NCI-H2227 (cell line): ENCODE measurements at regions not wholly inside any gene's neighbourhood (a gene's known extent, or its start where the extent isn't known, plus 50 kb on each side); places are given as distances from the start of the nearest gene placed in this dataset.
"Not testable (repeated sequence)": the region's sequence is repeated elsewhere in the genome, so short reads cannot be mapped to it uniquely, and the experiment has no call there.

Experiments used
- DNase-seq: peaks from one replicate; lab custom pipeline; 2025; ENCODE audit not compliant: unreplicated experiment; lab: John Stamatoyannopoulos, UW

DNA sequence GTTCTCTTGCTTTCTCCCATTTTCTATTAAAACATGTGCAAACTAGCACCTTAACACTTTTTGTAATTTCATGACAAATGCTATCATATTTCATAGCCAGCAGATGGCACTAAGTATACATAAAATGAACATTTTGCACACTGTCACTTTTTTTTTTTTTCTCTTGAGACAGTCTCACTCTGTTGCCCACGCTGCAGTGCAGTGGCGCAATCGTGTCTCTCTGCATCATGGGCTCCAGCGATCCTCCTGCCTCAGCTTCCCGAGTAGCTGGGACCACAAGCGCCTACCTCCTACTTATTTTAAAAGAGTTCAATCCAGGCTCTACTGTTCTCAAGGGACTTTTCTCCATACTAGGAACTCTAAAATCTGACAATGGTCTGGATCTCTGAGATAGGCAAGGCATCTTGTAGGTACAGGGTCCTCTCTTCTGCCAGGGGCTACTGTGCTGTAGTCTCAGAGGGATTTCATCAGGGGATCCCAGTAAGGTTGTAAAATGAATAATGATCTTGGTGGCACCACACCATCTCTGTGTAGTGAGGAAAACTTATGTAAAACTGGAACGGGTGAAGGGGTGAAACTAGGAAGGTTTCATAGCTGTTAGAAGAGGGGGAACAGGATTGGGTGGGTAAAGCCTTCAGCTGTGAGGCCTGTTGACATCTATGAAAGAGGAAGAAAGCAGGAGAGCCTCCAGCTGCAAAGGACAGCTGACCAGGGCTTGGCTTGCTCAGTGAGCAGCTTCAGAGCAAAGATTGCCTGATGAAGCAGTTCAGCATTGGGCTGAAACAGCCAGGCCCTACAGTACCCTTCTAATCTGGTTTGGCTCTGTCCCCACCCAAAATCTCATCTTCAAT lies 196.9 kb downstream of the AVL9 start:
- not testable (repeated sequence) for DNase-seq

DNA sequence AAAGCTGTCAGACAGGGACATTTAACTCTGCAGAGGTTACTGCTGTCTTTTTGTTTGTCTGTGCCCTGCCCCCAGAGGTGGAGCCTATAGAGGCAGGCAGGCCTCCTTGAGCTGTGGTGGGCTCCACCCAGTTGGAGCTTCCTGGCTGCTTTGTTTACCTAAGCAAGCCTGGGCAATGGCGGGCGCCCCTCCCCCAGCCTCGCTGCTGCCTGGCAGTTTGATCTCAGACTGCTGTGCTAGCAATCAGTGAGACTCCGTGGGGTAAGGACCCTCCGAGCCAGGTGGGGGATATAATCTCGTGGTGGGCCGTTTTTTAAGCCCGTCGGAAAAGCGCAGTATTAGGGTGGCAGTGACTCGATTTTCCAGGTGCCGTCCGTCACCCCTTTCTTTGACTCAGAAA lies 192.8 kb downstream of the AVL9 start:
- not testable (repeated sequence) for DNase-seq

GRCh38 chr7:32681174-32681518 lies 185.9 kb downstream of the AVL9 start:
- no peak for DNase-seq

- DNase-seq, result no peak
These were observed 185.2 kb downstream of the AVL9 start for GRCh38 chr7:32680259-32681173.

- no peak for DNase-seq
These were observed 183.9 kb downstream of the AVL9 start for GRCh38 chr7:32679192-32679591.

- no peak for DNase-seq
These were observed 182.3 kb downstream of the AVL9 start for GRCh38 chr7:32677593-32677992.

- DNase-seq, result no peak
These were observed 181.1 kb downstream of the AVL9 start for GRCh38 chr7:32676249-32676941.

- no peak for DNase-seq
These were observed 178.1 kb downstream of the AVL9 start for GRCh38 chr7:32673275-32673983.

- DNase-seq, result peak; percentile 3
These were observed 175.1 kb downstream of the AVL9 start for GRCh38 chr7:32670110-32671025.

DNA sequence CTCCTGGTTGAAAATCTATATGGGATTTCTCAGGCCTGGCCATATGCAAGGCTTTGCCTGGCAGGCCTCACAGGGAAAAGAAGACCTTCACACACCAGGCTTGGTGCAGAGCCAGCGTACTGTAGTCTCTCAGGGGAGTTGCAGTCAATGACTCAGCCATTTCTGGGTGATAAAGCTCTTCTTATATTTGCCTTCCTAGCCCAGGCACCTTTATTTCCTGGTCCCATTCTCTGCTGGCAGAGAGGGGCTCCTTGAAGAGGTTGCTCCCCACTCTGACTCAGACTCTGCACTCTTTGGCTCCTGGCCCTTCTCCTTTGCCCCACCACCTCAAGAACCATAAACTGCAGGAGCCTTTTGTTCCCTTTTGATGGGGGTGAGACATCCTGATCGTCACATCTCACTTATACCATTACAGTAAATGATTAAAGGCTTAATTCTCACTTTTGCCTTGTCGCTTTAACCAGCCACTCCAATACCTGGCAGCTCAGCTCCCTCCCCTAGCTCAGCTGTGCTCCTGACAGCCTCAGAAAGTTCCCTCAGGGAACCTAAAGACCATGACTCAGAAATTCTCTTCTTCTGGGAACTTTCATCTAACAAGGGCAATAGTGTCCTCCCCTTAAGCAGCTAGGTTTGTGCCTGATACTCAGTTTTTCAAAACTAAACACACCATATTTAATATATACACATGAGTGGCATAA lies 174.0 kb downstream of the AVL9 start:
- not testable (repeated sequence) for DNase-seq

DNA sequence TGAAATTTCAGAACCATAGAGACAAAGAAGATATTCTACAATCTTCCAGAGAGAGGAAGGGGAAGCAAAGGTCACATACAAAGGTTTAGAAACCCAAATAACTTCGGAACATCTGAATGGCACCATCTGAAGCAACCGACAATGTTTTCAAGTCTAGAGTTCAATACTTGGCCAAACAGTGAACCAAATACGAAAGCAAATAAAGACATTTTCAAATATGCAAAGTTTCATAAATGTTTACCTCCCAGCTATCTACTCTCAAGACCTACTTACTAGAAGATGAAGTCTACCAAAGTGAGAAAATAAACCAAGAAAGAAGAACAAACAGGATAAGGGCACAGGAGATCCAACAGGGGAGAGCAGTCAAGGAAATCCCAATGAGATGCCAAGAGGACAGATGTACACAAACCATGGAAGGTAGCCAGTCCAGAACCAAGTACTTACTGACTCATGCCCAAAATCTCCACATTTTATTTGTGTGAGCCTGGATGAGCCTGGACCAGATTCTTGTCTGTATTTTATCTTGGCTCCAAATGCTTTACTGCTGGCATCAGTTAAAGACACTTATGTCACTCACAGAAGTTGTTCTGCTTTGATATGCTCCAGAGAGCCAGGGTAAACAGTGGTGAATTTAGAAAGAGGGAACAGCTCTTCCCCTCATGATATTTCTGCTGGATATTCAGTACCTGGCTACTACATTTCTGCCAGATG lies 173.3 kb downstream of the AVL9 start:
- DNase-seq, result not testable (repeated sequence)

GRCh38 chr7:32667586-32667985 lies 172.3 kb downstream of the AVL9 start:
- not testable (repeated sequence) for DNase-seq

DNA sequence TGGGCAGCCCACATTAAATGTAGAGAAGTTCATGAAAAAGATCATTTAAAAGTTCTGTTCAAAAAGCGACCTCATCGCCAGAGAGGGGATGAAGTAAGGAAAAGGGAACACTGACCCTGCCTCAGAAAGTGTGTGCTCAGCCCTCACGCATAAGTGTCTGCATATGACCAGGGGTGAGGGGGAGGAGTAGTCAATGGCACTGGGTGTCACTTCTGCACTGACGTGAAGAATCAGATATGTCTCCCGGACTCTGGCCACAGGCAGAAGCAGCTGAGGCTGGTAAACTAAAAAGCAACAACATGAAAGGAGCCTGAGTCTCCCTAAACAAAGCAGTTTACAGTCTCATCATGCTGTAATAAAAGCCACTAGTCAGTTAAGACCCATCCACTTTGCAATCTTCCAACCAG lies 168.5 kb downstream of the AVL9 start:
- not testable (repeated sequence) for DNase-seq

- DNase-seq, result not testable (repeated sequence)
These were observed 167.2 kb downstream of the AVL9 start for GRCh38 chr7:32662509-32662908.

- DNase-seq, result no peak
These were observed 166.6 kb downstream of the AVL9 start for GRCh38 chr7:32661929-32662328.

- no peak for DNase-seq
These were observed 166.2 kb downstream of the AVL9 start for GRCh38 chr7:32661501-32661900.

GRCh38 chr7:32660936-32661335 lies 165.6 kb downstream of the AVL9 start:
- no peak for DNase-seq

DNA sequence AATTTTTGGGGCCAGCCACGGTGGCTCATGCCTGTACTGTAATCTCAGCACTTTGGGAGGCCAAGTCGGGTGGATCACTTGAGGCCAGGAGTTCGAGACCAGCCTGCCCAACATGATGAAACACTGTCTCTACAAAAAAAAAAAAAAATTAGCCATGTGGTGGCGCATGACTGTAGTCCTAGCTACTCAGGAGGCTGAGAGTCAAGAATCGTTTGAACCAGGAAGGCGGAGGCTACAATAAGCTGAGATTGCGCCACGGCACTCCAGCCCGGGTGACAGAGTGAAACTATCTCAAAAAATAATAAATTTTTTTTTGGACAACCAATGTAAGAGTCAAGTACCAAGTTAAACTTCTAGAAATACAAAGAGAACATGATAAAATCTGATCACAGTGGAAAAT lies 164.6 kb downstream of the AVL9 start:
- DNase-seq, result no peak
